ENCODE measurements at regions not wholly inside any gene's neighbourhood (a gene's known extent, or its start where the extent isn't known, plus 50 kb on each side); places are given as distances from the start of the nearest gene placed in this dataset.
"Not testable (repeated sequence)": the region's sequence is repeated elsewhere in the genome, so short reads cannot be mapped to it uniquely, and the experiment has no call there.

GRCh38 chr7:131117439-131117838, 210.2 kb upstream of the MKLN1 start:
- no peak for DNase-seq

DNA sequence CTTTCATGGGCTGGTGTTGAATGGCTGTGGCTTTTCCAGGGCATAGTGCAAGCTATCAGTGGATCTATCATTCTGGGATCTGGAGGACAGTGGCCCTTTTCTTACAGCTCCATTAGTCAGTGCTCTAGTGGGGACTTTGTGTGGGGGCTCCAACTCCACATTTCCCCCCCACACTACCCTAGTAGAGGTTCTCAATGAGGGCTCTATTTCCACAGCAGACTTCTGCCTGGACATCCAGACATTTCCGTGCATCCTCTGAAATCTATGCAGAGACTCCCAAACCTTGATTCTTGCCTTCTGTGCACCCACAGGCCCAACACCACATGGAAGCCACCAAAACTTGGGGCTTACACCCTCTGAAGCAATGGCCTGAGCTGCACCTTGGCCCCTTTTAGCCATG, 208.3 kb upstream of the MKLN1 start:
- DNase-seq: no peak

DNA sequence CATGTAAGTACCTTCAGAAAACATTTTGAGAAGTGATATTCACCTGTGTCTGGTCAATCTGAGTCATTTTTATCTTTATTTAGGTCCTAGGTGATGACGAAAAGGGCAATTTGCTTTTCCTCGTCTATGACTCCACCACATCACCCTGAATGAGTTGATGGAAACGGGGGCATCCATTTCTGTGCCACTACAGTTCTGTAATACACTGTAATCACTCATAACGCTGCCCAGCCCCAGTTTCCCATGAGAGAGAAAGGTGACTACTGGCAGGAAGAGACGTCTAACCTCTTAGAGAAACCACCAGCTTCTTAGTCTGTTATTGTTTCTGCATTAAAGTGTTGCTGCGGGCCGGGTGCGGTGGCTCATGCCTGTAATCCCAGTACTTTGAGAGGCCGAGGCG, 205.3 kb upstream of the MKLN1 start:
- no peak for DNase-seq

GRCh38 chr7:131124001-131124629, 203.6 kb upstream of the MKLN1 start:
- DNase-seq: no peak

GRCh38 chr7:131124867-131125266, 202.8 kb upstream of the MKLN1 start:
- no peak for DNase-seq

DNA sequence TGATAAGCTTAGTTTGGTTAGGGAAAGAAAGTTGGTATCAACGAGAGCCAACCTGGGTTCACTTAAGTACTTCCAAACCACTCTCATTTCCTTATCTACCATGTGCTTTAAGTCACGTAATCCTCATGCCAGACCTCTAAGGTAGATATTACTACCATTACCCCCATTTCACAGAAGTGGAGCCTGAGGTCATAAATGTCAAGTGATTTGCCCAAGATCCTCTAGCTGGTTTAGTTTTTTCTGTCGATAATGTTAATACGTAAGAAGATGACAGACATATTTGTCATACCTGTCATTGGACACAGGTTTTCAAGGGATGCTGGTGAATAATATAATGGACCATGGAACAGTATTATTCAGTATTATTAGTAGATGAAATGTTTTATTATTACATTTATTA, 197.4 kb upstream of the MKLN1 start:
- DNase-seq: no peak

DNA sequence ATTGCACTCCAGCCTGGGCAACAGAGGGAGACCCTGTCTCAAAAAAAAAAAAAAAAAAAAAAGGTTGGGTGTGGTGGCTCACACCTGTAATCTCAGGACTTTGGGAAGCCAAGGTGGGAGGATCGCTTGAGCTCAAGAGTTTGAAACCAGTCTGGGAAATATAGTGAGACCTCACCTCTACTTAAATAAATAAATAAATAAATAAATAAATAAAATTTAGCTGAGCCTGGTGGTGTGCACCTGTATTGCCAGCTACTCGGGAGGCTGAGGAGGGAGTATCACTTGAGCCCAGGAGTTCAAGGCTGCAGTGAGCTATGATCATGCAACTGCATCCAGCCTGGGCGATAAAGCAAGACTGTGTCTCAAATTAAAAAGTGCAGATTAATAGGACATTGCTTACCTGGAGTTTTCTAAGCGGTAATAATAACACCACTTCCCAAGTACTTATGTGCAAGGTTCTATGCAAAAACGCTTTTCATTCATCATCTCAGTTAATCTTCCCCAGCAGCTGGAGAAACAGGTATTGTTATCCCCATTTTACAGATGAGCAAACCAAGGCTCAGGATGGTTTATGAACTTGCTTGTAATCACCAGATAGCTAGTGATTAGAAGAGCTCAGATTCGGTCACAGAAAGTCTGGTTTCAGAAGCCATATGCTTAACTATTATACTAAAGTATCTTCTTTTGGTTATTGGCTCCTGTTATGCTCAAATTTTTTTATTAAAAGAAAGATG, 196.5 kb upstream of the MKLN1 start:
- DNase-seq: no peak

- no peak for DNase-seq
These were observed 195.8 kb upstream of the MKLN1 start for GRCh38 chr7:131131746-131132431.

DNA sequence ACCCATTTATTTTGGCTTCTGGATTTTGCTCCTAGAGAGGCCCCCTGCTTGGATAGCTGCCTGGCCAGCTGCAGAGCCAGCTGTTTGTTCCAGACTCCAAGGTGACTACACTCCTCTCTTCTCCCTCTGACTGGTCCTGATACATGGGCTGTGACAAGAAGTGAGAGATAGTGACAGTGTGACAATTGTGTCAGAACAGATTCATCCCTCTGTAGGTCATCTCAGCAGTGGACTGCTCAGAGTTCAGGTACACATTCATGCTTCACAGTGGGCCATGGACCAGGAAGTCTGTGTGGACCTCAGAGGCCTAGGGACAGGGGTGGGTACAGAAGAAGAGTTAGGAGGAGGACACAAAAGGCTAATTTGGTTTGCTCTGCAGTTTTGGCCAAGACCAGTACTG, 188.2 kb upstream of the MKLN1 start:
- DNase-seq: no peak

- DNase-seq: no peak
These were observed 186.2 kb upstream of the MKLN1 start for GRCh38 chr7:131141443-131141967.

- no peak for DNase-seq
These were observed 183.8 kb upstream of the MKLN1 start for GRCh38 chr7:131143869-131144268.

GRCh38 chr7:131145026-131145425, 182.7 kb upstream of the MKLN1 start:
- no peak for DNase-seq

GRCh38 chr7:131145770-131146169, 181.9 kb upstream of the MKLN1 start:
- DNase-seq: no peak

DNA sequence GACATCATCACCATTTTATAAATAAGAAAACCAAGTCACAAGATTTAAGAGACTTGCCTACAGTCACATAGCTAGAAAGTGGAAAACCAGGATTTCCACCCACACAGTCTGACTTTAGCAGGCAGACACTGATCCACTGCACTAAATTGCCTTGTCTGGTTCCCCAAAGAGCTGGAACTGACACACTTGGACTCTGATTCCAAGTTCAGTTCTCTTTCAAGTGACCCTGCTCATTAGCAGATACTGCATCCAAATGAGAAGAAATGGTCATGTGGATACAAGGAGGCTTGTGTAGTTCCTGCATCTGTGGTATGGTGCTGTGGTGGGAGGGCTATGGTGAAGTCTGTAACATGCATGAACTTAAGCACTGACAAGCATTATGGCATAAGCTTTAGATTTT, 180.1 kb upstream of the MKLN1 start:
- no peak for DNase-seq

GRCh38 chr7:131148258-131148657, 179.4 kb upstream of the MKLN1 start:
- DNase-seq: no peak

DNA sequence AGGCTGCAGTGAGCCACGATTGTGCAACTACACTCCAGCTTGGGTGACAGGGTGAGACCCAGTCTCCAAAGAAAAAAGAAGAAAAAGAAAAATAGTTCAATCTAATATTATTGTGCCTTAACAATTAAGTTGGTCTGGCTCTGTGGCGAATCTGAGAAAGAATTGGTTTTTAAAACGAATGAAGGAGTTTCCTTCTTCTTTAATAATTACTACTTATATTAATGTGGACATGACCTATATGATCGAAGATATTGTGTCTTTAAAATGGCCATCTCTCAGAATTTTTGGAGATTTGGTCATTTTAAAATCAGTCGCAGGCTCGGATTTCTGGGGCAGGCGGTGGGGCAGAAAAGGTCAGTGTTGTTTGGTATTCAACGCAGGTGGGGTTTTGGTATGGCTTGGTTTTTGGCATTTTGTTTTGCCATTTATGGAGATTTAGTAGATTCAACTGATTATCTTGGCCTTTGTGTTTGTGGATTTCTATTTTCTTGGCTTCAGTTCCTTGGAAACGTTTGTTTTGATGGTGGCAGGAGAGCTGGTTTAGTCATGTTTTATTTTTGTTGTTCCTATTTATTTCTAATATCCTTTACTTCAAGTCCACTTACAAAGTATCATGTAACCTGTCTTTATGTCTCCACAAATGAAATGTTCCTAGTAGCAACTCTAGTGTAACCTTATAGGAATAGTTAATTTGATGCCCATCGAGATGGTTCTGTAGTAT, 178.8 kb upstream of the MKLN1 start:
- DNase-seq: no peak

GRCh38 chr7:131149429-131149773, 178.3 kb upstream of the MKLN1 start:
- no peak for DNase-seq

DNA sequence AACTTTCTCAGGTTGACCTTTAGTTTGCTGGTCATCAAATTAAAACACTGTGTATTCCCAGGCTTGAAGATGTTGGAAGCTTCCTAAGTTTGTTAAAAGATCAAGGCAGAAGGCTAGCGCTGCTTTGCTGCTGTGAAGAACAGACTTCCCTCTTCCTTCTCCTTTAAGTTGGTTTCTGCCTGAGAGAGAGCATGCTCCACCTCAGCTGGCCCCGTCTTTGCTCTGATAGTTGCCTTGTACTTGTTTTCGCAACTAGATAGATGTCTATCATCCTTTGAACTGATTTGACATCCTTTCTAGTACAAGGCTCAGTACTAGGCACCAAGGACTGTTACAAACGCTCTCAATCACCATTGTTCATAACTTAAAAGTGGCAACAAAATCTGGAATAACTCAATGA, 177.8 kb upstream of the MKLN1 start:
- DNase-seq: no peak

DNA sequence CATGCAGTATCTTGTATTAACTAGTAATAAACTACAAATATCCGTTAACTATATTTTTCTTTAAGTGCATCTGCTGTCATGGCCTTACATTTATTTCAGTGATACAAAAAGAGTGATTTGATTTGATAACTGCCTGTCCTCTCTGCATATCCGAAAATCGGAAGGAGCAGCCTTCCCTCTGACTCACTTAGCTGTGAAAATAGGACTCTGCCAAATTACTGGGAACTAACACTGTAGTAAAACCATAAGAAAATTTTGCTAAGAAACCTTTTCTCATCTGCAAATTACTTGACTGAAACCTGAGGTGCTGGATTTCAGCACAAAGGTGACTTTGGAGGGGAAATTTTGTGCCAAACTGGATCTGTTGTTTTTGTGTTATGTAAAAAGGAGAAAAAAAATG, 176.6 kb upstream of the MKLN1 start:
- DNase-seq: no peak

DNA sequence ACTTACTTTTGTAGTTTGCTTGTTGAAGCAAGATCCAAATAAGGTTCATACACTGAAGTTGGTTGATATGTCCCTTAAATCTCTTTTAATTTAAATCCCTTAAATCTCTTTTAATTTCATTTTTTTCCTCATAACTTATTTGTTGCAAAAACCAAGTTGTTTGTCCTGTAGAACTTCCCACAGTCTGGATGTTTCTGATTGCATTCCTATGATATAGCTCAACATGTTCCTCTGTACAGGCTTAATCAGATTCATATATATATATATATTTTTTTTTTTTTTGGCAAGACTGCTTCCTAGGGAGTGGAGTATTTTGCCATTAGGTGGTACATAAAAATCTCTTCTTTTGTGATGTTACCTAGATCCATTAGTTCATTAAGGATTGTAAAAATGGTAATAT, 174.9 kb upstream of the MKLN1 start:
- no peak for DNase-seq

DNA sequence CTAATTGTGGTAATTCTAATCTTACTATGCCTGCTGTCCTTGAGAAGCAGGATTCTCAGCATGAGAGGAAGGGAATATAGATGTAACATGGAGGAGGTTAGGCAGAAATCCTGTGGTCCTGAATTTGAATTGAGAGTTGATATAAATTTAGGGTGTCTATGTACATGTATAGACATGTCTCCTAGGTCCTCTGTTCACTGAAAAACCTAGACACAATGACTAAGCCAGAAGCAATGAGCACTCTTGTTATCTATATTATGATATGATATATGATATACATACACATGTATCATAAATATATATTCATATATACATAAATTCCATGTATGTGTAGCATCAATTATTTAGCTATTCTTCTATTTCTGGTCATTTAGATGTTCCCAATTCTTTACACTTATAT, 173.3 kb upstream of the MKLN1 start:
- no peak for DNase-seq

GRCh38 chr7:131157530-131158243, 170.0 kb upstream of the MKLN1 start:
- DNase-seq: no peak

DNA sequence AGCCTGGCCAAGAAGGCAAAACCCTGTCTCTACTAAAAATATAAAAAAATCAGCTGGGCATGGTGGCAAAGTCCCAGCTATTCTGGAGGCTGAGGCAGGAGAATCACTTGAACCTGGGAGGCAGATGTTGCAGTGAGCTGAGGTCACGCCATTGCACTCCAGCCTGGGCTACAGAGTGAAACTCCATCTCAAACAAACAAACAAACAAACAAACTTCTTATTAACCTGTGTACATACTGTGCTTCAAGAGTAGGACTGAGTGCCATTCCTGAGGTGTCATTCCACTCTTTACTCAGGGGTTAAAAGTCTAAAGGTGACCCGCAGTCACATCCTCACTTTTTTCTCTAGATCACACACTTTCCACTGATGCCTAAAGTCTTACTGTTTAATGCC, 169.4 kb upstream of the MKLN1 start:
- not testable (repeated sequence) for DNase-seq
